Left ventricle myocardium inferior (tissue), 1 donor: ENCODE measurements at regions not wholly inside any gene's neighbourhood (a gene's known extent, or its start where the extent isn't known, plus 50 kb on each side); places are given as distances from the start of the nearest gene placed in this dataset.

Experiments
- DNase-seq: peaks from one replicate; pipeline ENCODE4 v3.0.0-alpha.2; 2020
- H3K27ac ChIP-seq: fragments of 200-600 bp; replicated peaks from 2 replicates; pipeline ENCODE4 v1.8.0; 2021
- H3K27me3 ChIP-seq: fragments of 200-600 bp; 2 replicates; pipeline ENCODE4 v1.8.0; 2021; ENCODE audit warnings: low read depth
- H3K36me3 ChIP-seq: fragments of 200-600 bp; 2 replicates; pipeline ENCODE4 v1.8.0; 2021
- H3K4me1 ChIP-seq: fragments of 200-600 bp; 2 replicates; pipeline ENCODE4 v1.8.0; 2021
- H3K4me3 ChIP-seq: fragments of 200-600 bp; 2 replicates; pipeline ENCODE4 v1.8.0; 2021; ENCODE audit warnings: mild to moderate bottlenecking, moderate library complexity
- H3K9me3 ChIP-seq: fragments of 200-600 bp; replicated peaks from 2 replicates; pipeline ENCODE4 v1.8.0; 2021
- intact Hi-C: fragments of 100-400 bp; cut with micrococcal nuclease; formaldehyde crosslinking; loops from one replicate; pipeline ENCODE4 v1.11.0; 2022
- TF ChIP-seq, protein P1 (sequence below): fragments of 200-600 bp; IDR thresholded peaks from 2 replicates; pipeline ENCODE4 v1.8.0; 2021; ENCODE audit warnings: antibody characterized with exemption, mild to moderate bottlenecking, borderline replicate concordance
- donor health status: DM: no; HTN: yes; CAD: no; lungs with severe emphysema.

DNA sequence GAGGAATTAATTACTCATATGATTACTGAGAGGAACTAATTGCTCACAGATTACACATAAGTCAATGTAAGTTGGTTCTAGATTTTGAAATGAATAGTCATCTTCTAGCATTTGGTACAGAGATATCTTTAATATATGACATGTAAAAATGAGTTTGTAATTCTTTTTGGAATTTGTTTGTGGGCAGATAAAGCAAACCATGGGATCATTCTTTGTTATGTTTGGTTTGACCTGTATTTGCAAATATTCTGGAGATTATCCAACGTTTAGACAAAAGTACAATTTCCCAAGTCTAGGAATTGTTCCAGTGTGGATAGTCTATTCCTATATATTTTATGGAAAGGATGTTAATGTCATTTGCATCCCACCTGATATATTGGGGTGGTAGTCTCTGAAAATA is 309.6 kb upstream of the EDNRB start:
- intact Hi-C loops, result no loop called here
- TF ChIP-seq, protein P1, sequence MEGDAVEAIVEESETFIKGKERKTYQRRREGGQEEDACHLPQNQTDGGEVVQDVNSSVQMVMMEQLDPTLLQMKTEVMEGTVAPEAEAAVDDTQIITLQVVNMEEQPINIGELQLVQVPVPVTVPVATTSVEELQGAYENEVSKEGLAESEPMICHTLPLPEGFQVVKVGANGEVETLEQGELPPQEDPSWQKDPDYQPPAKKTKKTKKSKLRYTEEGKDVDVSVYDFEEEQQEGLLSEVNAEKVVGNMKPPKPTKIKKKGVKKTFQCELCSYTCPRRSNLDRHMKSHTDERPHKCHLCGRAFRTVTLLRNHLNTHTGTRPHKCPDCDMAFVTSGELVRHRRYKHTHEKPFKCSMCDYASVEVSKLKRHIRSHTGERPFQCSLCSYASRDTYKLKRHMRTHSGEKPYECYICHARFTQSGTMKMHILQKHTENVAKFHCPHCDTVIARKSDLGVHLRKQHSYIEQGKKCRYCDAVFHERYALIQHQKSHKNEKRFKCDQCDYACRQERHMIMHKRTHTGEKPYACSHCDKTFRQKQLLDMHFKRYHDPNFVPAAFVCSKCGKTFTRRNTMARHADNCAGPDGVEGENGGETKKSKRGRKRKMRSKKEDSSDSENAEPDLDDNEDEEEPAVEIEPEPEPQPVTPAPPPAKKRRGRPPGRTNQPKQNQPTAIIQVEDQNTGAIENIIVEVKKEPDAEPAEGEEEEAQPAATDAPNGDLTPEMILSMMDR, result no peak
- Histone ChIP-seq H3K9me3 (peaks cover 4% of the 10 kb centered on the region), H3K4me3 (no peak overlapping the region), H3K4me1 (no peaks in the 10 kb centered on the region), H3K27ac (no peak overlapping the region), H3K27me3 (no peaks in the 10 kb centered on the region), H3K36me3 (no peaks in the 10 kb centered on the region)
- DNase-seq, result no peak

DNA sequence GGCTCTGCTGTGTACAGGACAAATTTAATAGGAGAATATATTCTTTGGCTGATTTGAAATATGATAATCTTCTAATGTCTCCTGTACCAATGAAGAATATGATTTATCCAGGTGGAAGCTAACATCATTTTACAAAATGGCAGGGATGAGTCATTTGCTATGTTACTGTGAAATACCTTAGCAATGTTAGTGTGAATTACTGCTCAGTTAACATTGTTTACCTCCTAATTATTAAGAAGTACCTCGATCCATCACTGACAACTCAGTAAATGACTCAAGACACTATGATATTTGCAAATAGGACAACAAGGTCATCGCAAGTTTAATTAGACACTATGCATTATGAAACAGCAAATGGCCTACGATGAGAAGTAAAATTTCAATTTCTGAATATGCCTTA is 309.1 kb upstream of the EDNRB start:
- TF ChIP-seq, protein P1, result no peak
- H3K27ac ChIP-seq, result no peak overlapping the region
- peaks cover 4% of the 10 kb centered on the region for H3K9me3 ChIP-seq
- H3K4me1 ChIP-seq, result no peaks in the 10 kb centered on the region
- no peak overlapping the region for H3K4me3 ChIP-seq
- H3K27me3 ChIP-seq, result no peaks in the 10 kb centered on the region
- intact Hi-C loops, result no loop called here
- no peak for DNase-seq
- no peaks in the 10 kb centered on the region for H3K36me3 ChIP-seq

- no peak for DNase-seq
- intact Hi-C loops, result no loop called here
- Histone ChIP-seq H3K4me1 (no peaks in the 10 kb centered on the region), H3K27ac (no peak overlapping the region), H3K9me3 (no peaks in the 10 kb centered on the region), H3K27me3 (no peaks in the 10 kb centered on the region), H3K36me3 (no peaks in the 10 kb centered on the region), H3K4me3 (no peak overlapping the region)
- TF ChIP-seq, protein P1, result no peak
These were observed 297.0 kb upstream of the EDNRB start for GRCh38 chr13:78215458-78216108.

DNA sequence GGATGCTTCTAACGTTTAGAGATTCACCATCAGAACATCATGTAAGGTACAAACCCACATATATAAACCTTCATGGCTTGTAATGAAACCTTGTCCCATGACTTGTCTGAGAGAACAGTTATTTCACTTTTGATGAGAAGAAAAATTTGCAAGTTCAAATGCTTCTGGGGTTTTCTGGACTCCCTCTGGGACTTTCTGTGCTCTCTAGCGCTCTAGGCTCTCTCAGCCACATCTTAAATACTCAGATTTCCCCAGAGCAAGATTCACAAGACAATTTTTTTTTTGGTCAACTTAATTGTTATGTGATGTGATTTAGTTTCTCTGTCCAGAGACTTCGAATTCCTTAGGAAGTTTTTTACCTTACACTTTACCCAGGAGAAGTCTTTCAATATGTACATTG is 282.8 kb upstream of the EDNRB start:
- TF ChIP-seq, protein P1, result no peak
- H3K36me3 ChIP-seq, result no peaks in the 10 kb centered on the region
- H3K27me3 ChIP-seq, result no peaks in the 10 kb centered on the region
- no peaks in the 10 kb centered on the region for H3K4me1 ChIP-seq
- intact Hi-C loops, result no loop called here
- DNase-seq, result no peak
- no peak overlapping the region for H3K27ac ChIP-seq
- no peak overlapping the region for H3K4me3 ChIP-seq
- H3K9me3 ChIP-seq, result no peaks in the 10 kb centered on the region

- TF ChIP-seq, protein P1, result no peak
- Histone ChIP-seq H3K4me3 (no peak overlapping the region), H3K4me1 (no peaks in the 10 kb centered on the region), H3K27me3 (no peaks in the 10 kb centered on the region), H3K36me3 (no peaks in the 10 kb centered on the region), H3K27ac (no peak overlapping the region), H3K9me3 (no peaks in the 10 kb centered on the region)
- no peak for DNase-seq
- intact Hi-C loops, result no loop called here
These were observed 280.2 kb upstream of the EDNRB start for GRCh38 chr13:78198821-78199220.
